Caco-2 (cell line): ENCODE measurements at regions not wholly inside any gene's neighbourhood (a gene's known extent, or its start where the extent isn't known, plus 50 kb on each side); places are given as distances from the start of the nearest gene placed in this dataset.

Source experiments
- BruUV-seq: library from RNA; stranded (reverse); fragments of 400-500 nt; replicated peaks from 2 replicates; lab custom pipeline; 2021; lab: Mats Ljungman, UMichigan
- CTCF ChIA-PET: fragments of 300-600 bp; sonication (Branson Sonifier 250); formaldehyde crosslinking; loops from one replicate; lab custom pipeline; 2022; ENCODE audit warnings: antibody characterized with exemption; lab: Charles Lee
- POLR2A ChIA-PET: fragments of 300-600 bp; sonication (Branson Sonifier 250); formaldehyde crosslinking; loops from one replicate; lab custom pipeline; 2022; ENCODE audit warnings: antibody characterized with exemption; lab: Charles Lee
- DNase-seq, 2 experiments: peaks; one replicate each; pipeline versions ENCODE4 v3.0.0 to v3.0.0-alpha.2; 2020 to 2022
- H3K27me3 ChIP-seq: replicated peaks from 2 replicates; pipeline ENCODE4 v1.6.0; 2011; ENCODE audit warnings: low read length; ENCODE audit not compliant: control insufficient read depth, insufficient read depth
- H3K36me3 ChIP-seq: 2 replicates; pipeline ENCODE4 v1.5.1; 2011; ENCODE audit warnings: low read length; ENCODE audit not compliant: control insufficient read depth, insufficient read depth
- H3K4me1 ChIP-seq: fragments of 250-450 bp; sonication (Bioruptor Pico); 2 replicates; pipeline ENCODE4 v1.5.1; 2020; ENCODE audit warnings: mild to moderate bottlenecking
- H3K4me3 ChIP-seq: 2 replicates; pipeline ENCODE4 v1.5.1; 2011; ENCODE audit warnings: low read depth, mild to moderate bottlenecking, control low read depth, low read length
- H3K9me3 ChIP-seq: fragments of 250-450 bp; sonication (Bioruptor Pico); 2 replicates; pipeline ENCODE4 v1.5.1; 2020; ENCODE audit warnings: mild to moderate bottlenecking, moderate library complexity
- H3K27ac Mint-ChIP-seq: one replicate; pipeline ENCODE4 v1.8.0; 2022; ENCODE audit warnings: mixed read lengths; ENCODE audit not compliant: unreplicated experiment
- H3K27me3 Mint-ChIP-seq: one replicate; pipeline ENCODE4 v1.8.0; 2022; ENCODE audit warnings: mixed read lengths; ENCODE audit not compliant: insufficient read depth, unreplicated experiment
- H3K36me3 Mint-ChIP-seq: one replicate; pipeline ENCODE4 v1.8.0; 2022; ENCODE audit warnings: mild to moderate bottlenecking, mixed read lengths; ENCODE audit not compliant: insufficient read depth, unreplicated experiment
- H3K4me1 Mint-ChIP-seq: one replicate; pipeline ENCODE4 v1.8.0; 2022; ENCODE audit warnings: low read depth, mixed read lengths; ENCODE audit not compliant: unreplicated experiment
- H3K4me3 Mint-ChIP-seq: one replicate; pipeline ENCODE4 v1.8.0; 2022; ENCODE audit warnings: mild to moderate bottlenecking, moderate library complexity, mixed read lengths; ENCODE audit not compliant: unreplicated experiment
- H3K9me3 Mint-ChIP-seq: one replicate; pipeline ENCODE4 v1.8.0; 2022; ENCODE audit warnings: mixed read lengths; ENCODE audit not compliant: unreplicated experiment
- CTCF ChIP-seq, 2 experiments: fragments of 200-600 bp in 1 of 2; IDR thresholded peaks; 1 replicate in 1 of 2; 2 replicates in 1 of 2; pipeline versions ENCODE4 v1.5.1 to v1.8.0; 2011 to 2022; ENCODE audit warnings: antibody characterized with exemption in 1 of 2, control low read depth in 1 of 2, inconsistent platforms in 1 of 2, low read depth in 1 of 2, low read length in 1 of 2, mild to moderate bottlenecking in 1 of 2, moderate library complexity in 1 of 2; ENCODE audit not compliant: insufficient read depth in 1 of 2, severe bottlenecking in 1 of 2, unreplicated experiment in 1 of 2
- intact Hi-C: fragments of 100-400 bp; cut with micrococcal nuclease; formaldehyde crosslinking; loops from one replicate; pipeline ENCODE4 v1.10.0; 2022; ENCODE audit not compliant: unreplicated experiment

DNA sequence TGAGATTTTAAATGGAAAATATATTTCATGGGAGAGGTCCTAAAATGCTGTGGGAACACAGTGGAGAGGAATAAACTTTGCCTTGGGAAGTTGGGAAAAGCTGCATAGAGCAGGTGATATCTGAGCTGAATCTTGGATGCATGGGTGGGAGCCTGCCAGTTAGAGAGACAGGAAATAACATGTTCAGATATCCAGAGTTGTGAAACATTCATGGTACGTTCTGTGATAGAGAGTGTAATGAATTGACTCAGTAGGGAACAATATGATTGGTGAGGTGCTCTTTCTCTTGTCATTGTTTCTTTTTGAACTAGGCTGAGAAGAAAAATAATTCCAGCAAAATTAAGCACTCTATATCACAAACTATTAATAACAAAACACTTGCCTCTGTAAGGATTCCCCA is 72.8 kb downstream of the RPS12 start:
- H3K4me1 ChIP-seq, result no peaks in the 10 kb centered on the region
- intact Hi-C loops, result no loop called here
- no peaks in the 10 kb centered on the region for H3K9me3 ChIP-seq
- Mint-ChIP-seq H3K4me3 (no peak overlapping the region), H3K4me1 (no peaks in the 10 kb centered on the region), H3K9me3 (peaks cover 9% of the 10 kb centered on the region), H3K27me3 (peaks cover 10% of the 10 kb centered on the region), H3K27ac (no peak overlapping the region), H3K36me3 (no peaks in the 10 kb centered on the region)
- no peak for TF ChIP-seq CTCF (IDR thresholded peaks at IDR 0.05; ENCODE audit: insufficient read depth in 1 of 2, low read depth in 1 of 2, low read length in 1 of 2, severe bottlenecking in 1 of 2, unreplicated experiment in 1 of 2)
- H3K27me3 ChIP-seq, result no peaks in the 10 kb centered on the region; the same call in 1 of the 2 replicates
- no TSS peak for BruUV-seq
- ChIA-PET CTCF (no interaction called here), POLR2A (no interaction called here)
- H3K4me3 ChIP-seq, result no peak overlapping the region
- no peak for DNase-seq
- H3K36me3 ChIP-seq, result no peaks in the 10 kb centered on the region

DNA sequence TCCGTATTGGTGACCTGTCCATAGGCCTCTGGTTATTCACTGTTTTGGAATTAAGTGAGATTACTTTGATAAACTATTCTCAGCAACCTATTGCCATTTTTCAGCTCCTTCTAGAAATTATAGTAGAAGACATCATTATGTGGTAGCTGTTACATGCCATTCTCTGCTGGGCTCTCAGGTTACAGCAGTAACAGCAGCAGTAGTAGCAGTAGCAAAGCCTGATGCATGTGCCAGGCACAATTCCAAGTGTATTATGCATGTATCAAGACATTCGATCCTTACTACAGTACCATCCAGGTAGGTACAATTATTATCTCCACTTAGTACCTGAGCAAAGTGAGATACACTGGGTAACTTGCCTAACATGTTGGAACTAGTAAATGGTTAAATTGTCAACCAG is 74.3 kb downstream of the RPS12 start:
- TF ChIP-seq CTCF (IDR thresholded peaks at IDR 0.05; ENCODE audit: insufficient read depth in 1 of 2, low read depth in 1 of 2, low read length in 1 of 2, severe bottlenecking in 1 of 2, unreplicated experiment in 1 of 2), result no peak
- Mint-ChIP-seq H3K4me3 (no peak overlapping the region), H3K27me3 (peaks cover 10% of the 10 kb centered on the region), H3K36me3 (no peaks in the 10 kb centered on the region), H3K4me1 (no peaks in the 10 kb centered on the region), H3K27ac (no peak overlapping the region), H3K9me3 (peaks cover 9% of the 10 kb centered on the region)
- Histone ChIP-seq H3K9me3 (no peaks in the 10 kb centered on the region), H3K36me3 (no peaks in the 10 kb centered on the region), H3K27me3 (no peaks in the 10 kb centered on the region; the same call in 1 of the 2 replicates), H3K4me3 (no peak overlapping the region), H3K4me1 (peaks cover 5% of the 10 kb centered on the region; the same call in 1 of the 2 replicates)
- intact Hi-C loops, result no loop called here
- POLR2A ChIA-PET, result no interaction called here
- CTCF ChIA-PET, result no interaction called here
- DNase-seq, result no peak
- no TSS peak for BruUV-seq

DNA sequence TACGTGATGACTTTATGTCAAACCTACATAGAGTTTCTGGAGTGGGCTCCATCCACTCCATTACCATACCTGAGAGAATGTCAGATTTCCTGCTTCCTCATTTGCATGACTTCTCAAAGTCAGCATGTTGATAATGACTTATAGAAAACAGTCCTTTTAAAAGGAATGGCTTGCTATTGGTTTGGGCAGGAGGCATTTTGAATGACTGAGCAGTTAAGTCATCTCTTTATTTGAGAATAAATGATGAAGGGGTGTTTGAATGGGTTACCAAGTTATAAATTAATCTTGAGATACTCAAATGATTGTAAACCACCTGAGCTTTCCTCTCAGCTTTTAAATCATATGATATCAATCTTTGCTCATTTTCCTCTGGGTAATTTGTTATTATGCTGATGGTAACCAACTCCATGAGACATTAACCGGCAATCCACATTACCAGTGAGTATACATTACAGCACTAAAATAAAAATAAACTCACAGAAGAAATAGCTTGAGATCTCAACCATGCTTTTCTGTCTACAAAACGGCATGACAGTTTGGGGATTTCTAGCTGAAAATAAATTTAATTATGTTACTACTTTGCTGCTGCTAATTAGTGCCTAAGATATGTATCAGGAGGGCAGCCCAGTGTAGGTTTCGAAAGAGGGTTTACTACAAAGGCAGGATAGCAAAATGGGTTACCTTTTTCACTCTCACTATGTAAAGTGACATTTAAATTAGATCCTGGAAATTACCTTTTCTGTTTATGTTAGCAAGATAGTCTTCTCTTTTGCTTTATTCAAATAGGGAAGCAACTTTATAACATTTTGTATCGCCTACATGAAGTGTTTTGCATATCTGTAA is 78.8 kb downstream of the RPS12 start:
- Mint-ChIP-seq H3K27me3 (peaks cover 8% of the 10 kb centered on the region), H3K36me3 (no peaks in the 10 kb centered on the region), H3K27ac (no peak overlapping the region), H3K9me3 (peaks cover 9% of the 10 kb centered on the region), H3K4me3 (no peak overlapping the region), H3K4me1 (no peaks in the 10 kb centered on the region)
- Histone ChIP-seq H3K4me1 (peaks cover 7% of the 10 kb centered on the region; the same call in 1 of the 2 replicates), H3K4me3 (no peak overlapping the region), H3K36me3 (no peaks in the 10 kb centered on the region), H3K27me3 (no peaks in the 10 kb centered on the region), H3K9me3 (no peaks in the 10 kb centered on the region)
- POLR2A ChIA-PET, result no interaction called here
- DNase-seq, result no peak
- intact Hi-C loops, result no loop called here
- no TSS peak for BruUV-seq
- TF ChIP-seq CTCF (IDR thresholded peaks at IDR 0.05; ENCODE audit: insufficient read depth in 1 of 2, low read depth in 1 of 2, low read length in 1 of 2, severe bottlenecking in 1 of 2, unreplicated experiment in 1 of 2), result no peak
- CTCF ChIA-PET, result interaction anchor here (0.6 kb wide), 1 partner anchor 1216 kb away, joined by 3 read pairs; no protein-coding TSS in a partner anchor
